Middle frontal gyrus (tissue), 1 donor: ENCODE measurements at regions not wholly inside any gene's neighbourhood (a gene's known extent, or its start where the extent isn't known, plus 50 kb on each side); places are given as distances from the start of the nearest gene placed in this dataset.

Experiments
- DNase-seq: peaks from one replicate; pipeline ENCODE4 v3.0.0-alpha.2; 2015; ENCODE audit warnings: low spot score; ENCODE audit errors: extremely low spot score

DNA sequence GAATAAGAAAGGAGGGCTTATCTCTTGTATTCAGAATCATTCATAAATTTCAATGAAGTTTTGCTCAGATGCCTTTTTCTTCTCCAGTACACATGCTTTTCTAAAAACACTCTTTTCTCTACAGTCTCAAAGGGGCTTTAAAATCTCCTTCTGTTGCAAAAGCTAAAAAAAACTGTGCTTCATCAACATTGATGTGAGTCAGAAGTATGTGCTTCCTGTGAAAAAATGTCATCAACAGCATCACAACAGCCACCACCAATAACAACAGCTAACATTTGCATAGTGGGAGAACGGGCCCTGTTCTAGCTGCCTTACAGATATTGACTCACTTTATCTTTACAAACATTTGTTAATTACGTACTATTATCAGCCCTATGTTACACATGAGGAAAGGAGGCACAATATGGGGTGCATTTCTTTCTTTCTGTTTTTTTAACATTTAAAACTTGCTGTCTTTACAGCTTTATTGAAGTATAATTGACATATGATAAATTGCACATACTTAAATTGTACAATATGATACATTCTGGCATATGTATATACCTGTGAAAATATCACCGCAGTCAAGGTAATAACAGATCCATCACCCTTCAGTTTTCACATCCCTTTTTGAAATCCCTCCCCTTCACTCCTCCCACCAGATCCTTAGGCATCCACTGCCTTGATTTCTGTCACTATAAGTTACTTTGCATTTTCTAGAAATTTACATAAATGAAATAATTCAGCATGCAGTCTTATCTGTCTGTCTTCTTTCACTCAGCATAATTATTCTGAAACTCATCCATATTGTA is 1605.4 kb upstream of the LRRTM3 start:
- DNase-seq: no peak

DNA sequence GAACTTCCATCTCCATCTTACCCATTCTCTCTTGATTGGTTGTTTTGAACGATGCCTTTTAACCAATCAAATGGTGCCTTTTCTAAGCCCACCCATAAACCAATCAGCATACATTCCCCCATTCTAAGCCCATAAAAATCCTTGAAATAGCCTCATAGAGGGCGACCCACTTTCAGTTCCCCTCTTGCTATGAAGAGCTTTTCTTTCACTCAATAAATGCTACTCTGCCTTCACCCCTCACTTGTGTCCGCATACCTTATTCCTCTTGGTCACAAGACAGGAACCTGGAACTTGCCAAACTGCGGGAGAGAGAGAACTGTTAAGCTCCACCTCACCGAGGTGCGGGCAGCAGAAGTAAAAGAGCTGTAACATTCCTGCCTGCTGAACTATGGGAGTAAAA is 1602.0 kb upstream of the LRRTM3 start:
- no peak for DNase-seq

DNA sequence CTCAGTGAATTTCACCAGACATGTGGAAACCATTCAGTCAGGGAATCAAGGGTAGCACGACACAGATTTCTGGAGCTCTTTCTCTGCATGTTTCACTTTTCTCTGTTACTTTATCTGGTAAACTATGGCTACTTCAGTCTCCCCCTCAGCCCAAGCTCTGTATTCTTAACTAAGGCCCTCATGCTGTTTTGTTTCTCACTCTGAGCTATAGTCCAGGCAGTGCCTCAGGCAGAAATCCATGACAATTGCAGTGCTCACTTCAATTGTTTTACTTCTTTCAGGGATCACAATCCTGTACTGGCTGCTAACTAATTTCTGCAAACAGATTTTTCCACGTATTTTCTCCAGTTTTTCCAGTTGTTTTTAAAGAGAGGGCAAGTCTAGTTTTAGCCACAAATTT is 1599.9 kb upstream of the LRRTM3 start:
- DNase-seq: no peak

DNA sequence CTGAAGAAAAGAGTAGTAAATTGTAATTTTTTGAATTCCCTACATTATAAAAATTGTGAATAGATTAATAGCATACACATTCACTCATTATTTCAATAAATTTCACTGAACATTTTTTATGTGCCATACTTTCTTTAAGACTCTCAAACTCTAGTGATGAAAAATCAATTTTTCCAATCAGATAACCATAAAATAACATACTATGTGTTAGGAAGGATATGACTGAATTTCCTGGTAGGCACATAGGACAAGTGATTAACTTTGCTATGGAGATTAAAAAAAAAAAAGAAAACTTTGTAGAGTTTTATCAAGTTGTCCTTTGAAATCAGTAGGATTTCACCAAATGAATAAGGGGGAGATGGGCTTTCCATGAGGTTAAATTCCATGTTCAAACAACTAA is 1597.3 kb upstream of the LRRTM3 start:
- DNase-seq: no peak

DNA sequence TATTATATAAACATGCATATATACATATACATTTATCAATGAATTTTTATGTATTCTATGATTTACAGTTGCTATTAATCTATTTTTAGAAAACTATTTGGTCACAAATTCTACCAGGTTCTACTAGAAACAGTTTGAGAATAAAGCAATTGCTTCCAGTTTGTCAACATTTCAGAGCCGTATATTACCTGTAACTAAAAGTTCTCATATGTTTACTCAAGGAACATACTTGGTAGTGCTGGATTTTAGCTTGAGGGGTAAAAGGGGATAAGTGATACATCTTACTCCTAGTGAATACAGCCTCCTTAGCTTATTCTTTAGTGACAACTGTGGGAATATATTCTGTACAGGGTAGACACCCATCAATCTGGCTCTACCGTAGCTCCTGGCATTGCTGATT is 1590.5 kb upstream of the LRRTM3 start:
- DNase-seq: no peak

DNA sequence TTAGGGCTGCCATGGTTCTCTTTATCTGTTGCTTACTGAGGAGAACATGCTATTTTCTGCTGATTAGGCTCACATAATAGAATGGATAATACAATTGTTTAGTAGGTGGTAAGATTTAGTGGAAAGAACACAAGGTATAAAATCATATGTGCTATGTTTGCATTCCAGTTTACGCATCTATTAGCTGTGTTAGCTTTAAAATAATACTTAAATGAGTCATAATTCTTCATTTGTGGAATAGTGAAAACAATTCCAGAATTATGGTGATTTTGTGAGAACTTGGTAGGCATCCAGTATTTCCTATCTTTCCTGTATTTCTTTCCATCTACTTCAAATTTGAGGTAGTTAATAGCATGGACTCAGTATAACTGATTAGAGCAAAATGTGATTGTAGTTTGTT is 1585.5 kb upstream of the LRRTM3 start:
- DNase-seq: no peak

DNA sequence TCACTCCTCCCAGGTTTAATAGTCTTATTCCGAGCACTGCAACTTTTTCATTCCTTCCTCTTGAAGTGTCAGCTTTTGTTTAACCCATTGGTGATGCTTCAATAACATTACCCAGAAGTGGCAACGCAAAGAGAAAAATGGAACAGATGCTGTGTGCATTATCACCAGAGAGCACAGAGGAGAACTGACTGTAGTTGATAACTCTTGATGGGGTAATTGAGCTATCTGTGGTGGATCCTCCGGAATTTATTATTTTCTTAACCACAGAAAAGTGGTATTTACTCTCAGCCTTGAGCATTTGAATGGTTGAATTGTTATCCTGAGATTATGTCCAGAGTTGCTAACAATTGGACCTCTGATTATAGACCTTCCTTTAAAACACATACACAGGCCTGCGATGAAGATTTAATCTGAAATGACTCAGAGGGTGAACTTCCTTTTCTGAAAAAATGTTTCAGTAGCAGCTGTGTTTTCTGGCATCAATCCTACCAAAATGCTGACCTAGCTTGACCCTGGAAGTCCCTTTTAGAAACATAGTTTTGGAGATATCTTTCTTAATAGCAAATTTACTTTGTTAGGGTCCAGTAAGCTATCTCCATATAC is 1584.4 kb upstream of the LRRTM3 start:
- DNase-seq: no peak

DNA sequence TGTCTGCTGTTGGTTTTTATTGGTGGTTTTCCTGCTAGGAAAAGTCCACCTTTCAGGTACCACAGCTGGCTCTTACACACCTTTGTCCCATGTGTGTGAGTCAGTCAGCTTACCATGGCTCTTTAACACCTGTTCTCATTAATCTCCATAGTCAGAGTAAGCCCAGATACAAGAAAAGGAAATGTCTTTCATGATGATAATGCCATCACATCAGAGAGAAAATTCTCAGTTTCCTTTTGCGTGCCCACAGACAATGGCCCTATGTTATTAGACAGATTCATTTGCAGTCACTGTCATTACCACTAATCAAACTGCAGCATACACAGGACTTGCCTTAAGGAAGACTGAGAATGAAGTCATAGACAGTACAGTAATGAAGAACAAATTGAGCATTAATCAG is 1583.6 kb upstream of the LRRTM3 start:
- DNase-seq: no peak

DNA sequence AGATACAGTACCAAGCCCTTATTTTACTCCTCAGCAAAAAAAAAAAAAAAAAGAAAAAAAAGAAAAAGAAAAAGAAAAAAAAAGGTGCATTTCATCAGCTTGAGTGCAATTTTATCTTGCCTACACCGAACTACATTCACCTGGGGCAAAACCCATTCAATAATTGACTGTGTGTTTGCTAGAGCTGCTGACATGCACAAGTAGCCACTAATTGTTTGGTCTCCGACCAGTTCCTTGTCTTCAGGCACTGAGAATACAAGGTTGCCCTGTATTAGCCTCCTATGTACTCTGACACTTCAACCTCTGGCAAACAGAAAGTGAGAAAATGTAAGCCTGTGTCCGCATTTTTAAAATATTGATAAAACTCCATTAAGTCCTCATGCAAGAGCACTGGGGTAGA is 1579.4 kb upstream of the LRRTM3 start:
- DNase-seq: no peak

DNA sequence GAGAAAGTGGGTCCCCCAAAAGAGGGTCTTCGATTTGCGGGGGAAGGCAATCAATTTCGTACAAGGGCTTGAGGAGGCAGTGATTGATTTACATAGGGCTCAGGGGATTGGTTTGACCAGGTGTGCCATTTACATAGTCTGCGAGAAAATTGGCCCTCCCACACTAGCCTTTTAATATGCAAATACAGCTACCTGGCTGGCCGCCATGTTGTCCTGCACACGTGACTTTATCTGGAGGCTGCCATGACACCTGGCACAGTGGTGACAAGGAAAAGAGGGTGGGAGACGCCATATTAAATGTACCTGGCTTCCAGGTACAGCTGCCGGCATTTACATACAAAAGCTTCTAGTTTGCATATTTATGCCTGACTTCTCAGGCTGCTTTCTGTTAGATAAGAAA is 1577.2 kb upstream of the LRRTM3 start:
- DNase-seq: no peak

DNA sequence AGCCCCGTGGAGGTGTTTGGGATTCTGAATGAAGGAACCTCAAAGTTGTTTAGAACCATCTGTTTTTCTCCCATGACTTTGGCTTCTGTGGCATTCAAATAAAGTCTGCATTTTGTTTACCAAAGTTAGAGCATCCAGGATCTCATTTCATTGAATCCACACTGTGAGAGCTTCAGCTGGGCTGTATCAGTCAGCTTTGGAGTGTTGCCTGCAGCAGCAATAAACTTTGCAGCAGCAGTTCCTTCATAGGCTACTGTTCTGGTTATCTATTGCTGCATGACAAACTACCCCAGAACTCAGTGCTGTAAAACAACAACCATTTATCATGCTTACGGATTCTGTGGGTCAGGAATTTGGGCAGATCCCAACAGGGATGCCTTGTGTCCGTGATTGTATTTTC is 1575.2 kb upstream of the LRRTM3 start:
- no peak for DNase-seq

DNA sequence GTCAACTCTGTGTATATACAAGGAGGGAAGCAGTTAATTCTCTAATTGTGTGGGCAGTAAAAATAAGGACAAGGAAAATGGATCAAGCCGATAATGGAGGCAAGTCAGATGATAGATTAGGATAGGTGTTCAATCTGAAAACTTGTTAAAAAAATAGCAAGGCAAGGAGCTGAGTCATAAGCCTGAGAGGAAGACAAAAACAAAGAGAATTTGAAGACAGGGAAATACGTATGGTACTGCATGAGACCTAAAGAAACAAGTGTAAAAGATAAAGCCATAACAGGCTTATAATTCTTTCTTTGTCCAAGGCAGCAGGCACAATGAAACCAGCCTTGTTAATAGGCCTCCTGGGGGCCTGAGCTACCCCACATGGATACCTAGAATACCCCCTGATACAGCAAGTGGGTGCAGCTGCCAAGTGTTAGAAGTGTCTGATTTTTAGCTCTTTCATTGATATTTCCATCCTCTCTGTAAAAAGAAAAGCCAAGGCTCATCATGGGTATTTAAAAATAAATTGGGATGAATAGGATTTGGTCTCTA is 1570.6 kb upstream of the LRRTM3 start:
- no peak for DNase-seq

DNA sequence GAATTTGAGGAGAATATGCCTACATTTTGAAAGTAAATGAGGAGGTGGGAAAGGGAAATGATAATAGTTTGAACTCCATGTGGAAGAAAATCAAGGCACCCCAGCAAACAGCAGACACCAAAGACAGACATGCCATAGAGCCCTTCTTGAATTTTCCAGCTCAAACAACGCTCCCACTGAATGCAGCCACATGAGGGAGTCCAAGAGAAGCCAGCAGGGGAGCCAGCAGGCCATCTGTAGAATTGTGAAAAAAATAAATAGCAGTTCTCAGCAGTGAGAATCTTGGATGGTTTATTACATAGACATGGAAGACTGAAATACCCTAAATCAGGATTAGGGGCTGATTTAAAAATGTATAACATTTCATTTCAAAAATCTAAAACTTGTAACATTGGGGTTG is 1567.3 kb upstream of the LRRTM3 start:
- no peak for DNase-seq

DNA sequence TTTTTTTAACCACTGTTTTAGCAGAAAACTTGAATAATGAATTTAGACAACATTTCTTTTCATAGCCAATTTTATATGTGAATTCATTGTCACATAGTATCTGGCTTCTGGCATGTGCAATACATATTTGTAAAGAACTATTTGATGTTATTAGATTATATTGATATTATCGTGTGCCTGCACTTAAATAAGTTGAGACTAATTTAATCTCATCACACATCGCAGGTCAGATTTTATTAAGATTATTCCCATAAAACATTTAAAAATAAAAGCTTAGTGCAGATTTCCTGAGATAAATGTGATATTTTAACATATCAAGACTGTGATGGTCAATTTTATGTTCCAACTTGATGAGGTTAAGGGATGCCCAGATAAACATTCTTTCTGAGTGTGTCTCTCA is 1565.3 kb upstream of the LRRTM3 start:
- DNase-seq: no peak

DNA sequence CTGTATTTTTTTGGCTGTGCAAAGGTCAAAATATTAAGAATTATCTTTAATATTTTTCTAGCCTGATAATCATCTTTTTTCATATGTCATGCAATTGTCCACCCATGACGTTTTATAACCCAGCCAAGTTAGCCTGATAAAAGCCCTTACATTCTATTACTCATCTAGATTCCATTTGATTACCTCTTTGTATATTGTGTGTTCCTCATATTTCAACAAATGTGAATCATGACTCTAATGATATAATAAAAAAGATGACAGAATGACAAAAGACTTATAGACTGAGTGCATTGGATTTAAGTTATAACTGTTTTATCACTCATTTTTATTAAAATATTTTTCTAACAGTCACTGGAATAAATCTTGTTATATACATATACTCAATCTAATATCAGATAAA is 1560.0 kb upstream of the LRRTM3 start:
- no peak for DNase-seq

DNA sequence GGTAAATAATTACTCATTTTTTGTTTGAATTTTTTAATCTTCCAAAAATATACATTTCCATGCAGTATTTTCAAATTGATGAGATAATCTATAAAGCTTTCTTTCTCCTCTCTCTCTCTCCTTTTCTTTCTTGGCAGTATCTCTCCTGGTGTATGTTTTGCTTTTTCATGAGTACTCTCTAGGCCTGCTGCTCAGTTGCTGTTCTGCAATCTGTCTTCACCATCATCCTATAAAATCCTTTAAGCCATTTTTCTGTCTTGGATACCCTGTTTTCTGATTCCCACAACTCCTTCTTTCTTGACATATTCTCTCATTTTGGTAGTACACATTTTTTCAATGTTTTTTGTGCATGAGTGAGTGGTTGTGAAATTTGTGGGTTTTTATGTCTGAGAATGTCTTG is 1558.1 kb upstream of the LRRTM3 start:
- DNase-seq: no peak

DNA sequence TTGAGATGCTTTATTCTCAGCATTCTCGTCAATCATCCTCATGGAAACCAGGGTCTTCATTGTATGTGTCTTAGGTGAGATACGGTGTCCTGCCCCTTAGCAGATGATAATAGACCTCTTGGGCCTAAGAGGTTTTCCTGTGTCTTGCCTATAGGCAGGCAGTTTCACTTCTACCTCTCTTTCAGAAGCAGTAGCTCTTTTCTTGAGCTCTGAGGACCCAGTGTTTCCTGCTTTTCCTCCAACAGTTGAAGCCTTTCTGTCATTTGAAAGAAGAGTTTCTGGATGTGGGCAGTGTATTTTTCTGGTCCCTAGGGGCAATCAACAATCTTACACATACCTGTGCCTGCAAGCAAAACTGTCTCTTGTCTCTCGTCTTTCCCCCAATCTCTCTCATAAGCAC is 1550.3 kb upstream of the LRRTM3 start:
- DNase-seq: no peak

DNA sequence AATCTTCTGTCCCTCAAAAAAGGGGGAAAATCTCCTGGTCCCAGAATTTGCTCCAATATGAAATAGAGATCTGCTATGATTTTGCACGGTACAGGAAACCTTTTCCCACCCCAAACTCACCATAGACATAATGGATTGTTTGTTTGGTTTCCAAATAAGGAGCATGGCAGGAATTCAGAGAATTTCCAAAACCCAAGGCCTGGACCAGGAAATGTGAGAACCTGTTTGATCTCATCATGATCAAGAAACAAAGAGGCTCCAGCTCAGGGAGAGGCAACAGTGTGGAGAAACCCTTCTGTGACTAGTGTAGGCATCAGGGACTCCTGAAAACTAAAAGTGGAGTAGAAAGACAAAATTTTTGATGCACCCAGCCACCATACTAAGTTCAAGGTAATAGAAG is 1548.1 kb upstream of the LRRTM3 start:
- DNase-seq: no peak

DNA sequence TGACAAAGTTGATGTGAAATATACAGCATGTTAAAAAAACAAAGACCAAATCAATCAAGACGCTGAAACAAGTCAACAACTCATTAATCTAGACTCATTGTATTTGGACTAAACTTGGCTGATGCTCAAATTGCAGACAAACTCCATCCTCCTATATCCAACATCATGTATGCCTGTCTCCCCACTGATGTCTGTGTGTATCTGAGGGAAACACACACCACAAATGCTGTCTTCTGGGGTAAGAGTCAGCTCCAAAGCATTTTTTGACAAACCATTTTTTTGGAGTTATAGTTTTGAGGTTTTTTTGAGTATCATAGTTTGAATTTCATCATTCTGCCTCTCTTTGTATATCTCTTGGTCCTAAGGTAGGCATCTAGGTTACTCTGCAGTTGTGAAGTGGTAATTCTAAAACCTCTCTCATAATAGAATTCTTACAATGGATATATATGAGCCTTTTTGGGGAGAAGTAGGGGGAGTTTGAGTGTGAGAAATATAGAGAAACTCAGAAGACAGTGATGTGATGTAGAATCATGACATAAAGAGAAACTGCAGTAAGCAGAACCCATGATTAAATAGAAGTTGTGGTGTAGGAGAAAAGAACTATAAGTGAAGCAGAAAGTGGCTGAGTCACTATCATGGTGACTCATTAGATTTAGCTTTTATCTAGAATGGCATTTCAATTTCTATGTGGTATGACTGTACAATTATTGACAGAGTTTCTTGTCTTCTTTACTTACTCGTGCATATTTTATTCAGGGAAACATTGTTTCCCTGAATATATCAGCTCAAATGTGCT is 1531.1 kb upstream of the LRRTM3 start:
- DNase-seq: peak; percentile 5

DNA sequence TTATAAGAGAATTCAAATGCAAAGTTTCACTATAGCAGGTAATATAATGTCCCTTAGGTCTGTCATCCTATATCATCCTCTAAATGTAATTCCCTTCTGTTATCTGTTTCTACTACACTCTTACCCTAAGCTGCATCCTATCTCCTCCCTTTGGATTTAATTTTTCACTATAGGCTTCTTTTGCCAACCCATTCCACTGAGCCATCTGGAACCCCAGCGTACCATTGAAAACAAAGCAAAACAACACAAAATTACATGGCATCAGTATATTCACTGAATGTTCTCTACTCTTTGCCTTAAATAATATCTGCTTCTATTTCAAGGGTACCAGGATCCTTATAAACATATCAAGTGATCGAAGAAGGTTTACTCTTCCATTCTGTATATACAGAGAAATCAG is 1530.2 kb upstream of the LRRTM3 start:
- DNase-seq: no peak

DNA sequence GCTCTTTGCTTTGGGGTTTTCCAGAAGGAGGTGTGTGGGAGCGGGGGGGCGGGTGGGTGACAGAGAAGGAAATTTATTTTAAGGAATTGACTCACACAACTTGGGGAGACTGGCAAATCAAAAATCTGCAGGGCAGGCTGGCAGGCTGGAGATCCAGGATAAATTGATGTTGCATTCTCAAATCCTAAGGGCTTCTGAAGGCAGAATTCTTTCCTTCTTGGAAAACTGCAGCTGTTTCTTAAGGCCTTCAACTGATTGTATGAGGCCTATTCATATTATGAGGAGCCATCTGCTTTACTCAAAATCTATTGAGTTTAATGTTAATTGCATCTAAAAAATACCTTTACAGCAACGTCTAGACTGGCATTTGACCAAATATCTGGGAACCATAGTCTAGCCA is 1528.8 kb upstream of the LRRTM3 start:
- no peak for DNase-seq

DNA sequence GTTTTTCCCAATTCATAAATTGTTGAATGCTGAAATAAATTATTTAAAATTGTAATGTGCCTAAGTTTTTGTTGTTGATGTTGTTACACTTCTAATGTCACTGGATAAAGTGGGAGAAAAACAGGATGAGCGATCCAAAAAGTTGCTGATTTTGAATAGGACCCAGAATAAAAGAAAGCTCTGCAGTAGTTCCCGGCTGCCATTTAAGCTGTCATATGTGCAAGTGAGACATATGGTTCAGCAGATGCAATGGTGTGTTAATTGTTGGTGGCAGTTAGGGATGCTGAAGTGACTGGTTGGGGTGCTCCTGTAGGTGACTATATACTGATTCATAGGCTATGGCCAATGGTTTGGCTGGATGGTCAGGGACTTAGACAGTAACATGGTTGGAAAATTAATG is 1517.4 kb upstream of the LRRTM3 start:
- DNase-seq: no peak
